VCaP (cell line): ENCODE measurements at regions not wholly inside any gene's neighbourhood (a gene's known extent, or its start where the extent isn't known, plus 50 kb on each side); places are given as distances from the start of the nearest gene placed in this dataset.
"Not testable (repeated sequence)": the region's sequence is repeated elsewhere in the genome, so short reads cannot be mapped to it uniquely, and the experiment has no call there.

Experiments
- H3K27ac ChIP-seq: fragments of 450-650 bp; 2 replicates; pipeline ENCODE4 v1.5.1; 2017
- CTCF ChIP-seq: fragments of 450-650 bp; conservative IDR thresholded peaks from 2 replicates; pipeline ENCODE4 v1.5.1; 2017; ENCODE audit warnings: mild to moderate bottlenecking, moderate library complexity

- no peak for TF ChIP-seq CTCF
- H3K27ac ChIP-seq, result no peak overlapping the region
Measured at GRCh38 chr2:18267501-18267900, 293.0 kb downstream of the RDH14 start.

GRCh38 chr2:18266699-18267098 lies 293.8 kb downstream of the RDH14 start:
- H3K27ac ChIP-seq, result not testable (repeated sequence)

GRCh38 chr2:18265614-18266586 lies 294.6 kb downstream of the RDH14 start:
- H3K27ac ChIP-seq, result no peak overlapping the region
- no peak for TF ChIP-seq CTCF

- no peak for TF ChIP-seq CTCF
- no peak overlapping the region for H3K27ac ChIP-seq
Measured at GRCh38 chr2:18262601-18263000, 297.9 kb downstream of the RDH14 start.

- no peak overlapping the region for H3K27ac ChIP-seq
- TF ChIP-seq CTCF, result no peak
Measured at GRCh38 chr2:18253686-18254197, 306.7 kb downstream of the RDH14 start.

- no peak for TF ChIP-seq CTCF
- H3K27ac ChIP-seq, result no peak overlapping the region
Measured at GRCh38 chr2:18251486-18251885, 309.0 kb downstream of the RDH14 start.

- no peak overlapping the region for H3K27ac ChIP-seq
- TF ChIP-seq CTCF, result no peak
Measured at GRCh38 chr2:18247282-18248110, 313.0 kb downstream of the RDH14 start.
